ENCODE measurements at regions not wholly inside any gene's neighbourhood (a gene's known extent, or its start where the extent isn't known, plus 50 kb on each side); places are given as distances from the start of the nearest gene placed in this dataset.

DNA sequence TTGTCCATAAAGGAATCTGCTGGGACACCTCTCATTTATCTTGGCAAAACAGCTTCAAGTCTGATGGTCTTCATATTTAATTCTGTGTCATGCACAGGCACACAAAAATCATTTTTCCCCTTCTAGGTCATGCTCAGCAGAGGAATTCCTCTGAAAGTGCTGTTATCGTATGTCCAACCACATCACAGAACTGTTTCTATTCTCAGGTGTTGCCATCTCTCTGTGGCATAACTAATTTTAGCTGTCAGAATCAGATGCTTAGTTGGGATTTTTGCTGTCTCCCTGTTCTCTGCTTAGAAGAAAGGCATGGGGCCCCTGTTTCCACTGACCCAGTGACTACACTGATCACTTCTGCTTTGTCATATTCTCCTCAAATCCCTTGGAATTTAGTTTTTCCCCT, 608.0 kb upstream of the EPHA7 start:
- TF ChIP-seq, protein P1, sequence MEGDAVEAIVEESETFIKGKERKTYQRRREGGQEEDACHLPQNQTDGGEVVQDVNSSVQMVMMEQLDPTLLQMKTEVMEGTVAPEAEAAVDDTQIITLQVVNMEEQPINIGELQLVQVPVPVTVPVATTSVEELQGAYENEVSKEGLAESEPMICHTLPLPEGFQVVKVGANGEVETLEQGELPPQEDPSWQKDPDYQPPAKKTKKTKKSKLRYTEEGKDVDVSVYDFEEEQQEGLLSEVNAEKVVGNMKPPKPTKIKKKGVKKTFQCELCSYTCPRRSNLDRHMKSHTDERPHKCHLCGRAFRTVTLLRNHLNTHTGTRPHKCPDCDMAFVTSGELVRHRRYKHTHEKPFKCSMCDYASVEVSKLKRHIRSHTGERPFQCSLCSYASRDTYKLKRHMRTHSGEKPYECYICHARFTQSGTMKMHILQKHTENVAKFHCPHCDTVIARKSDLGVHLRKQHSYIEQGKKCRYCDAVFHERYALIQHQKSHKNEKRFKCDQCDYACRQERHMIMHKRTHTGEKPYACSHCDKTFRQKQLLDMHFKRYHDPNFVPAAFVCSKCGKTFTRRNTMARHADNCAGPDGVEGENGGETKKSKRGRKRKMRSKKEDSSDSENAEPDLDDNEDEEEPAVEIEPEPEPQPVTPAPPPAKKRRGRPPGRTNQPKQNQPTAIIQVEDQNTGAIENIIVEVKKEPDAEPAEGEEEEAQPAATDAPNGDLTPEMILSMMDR (IDR thresholded peaks at IDR 0.05; ENCODE audit: insufficient read depth, low read length) = no peak
- no peak overlapping the region for H3K4me3 ChIP-seq (ENCODE audit: low read depth, low read length)
- DNase-seq (ENCODE audit: low read depth) = no peak

DNA sequence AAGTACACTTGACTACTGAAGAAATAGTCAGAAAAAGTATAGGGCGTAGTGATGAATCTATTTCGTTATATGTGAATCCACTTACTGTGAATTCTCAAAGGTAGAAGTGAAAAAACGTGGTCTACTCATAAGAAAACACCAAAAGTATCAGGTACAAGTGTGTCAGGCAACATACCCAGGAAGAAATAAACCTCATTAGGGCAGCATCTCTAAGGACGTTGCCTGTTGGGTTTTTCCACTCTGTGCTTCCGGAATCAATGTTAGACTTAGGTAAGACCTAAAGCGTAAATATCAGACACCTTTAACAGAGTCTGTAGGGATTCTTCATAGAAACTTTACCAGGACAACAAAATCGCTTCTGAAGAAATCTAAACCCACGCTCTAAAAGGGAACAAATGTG, 607.2 kb upstream of the EPHA7 start:
- TF ChIP-seq, protein P1 (IDR thresholded peaks at IDR 0.05; ENCODE audit: insufficient read depth, low read length) = no peak
- no peak overlapping the region for H3K4me3 ChIP-seq (ENCODE audit: low read depth, low read length)
- DNase-seq (ENCODE audit: low read depth) = no peak

DNA sequence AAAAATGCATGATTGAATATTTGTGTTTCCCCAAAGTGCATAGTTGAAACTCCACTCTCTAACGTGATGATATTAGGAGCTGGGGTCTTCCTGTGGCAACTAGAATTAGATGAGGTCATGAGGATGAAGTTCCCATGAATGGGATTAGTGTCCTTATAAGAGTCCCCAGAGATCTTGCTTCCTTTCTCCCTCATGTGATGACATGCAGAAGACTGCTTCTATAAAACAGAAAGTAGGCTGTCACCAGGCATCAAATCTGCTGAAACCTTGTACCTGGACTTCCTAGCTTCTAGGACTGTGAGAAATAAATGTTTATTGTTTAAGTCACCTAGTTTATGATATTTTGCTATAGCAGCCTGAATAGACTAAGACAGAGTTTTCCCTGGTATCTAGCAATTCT, 586.5 kb upstream of the EPHA7 start:
- TF ChIP-seq, protein P1 (IDR thresholded peaks at IDR 0.05; ENCODE audit: insufficient read depth, low read length) = no peak
- no peak for DNase-seq (ENCODE audit: low read depth)

DNA sequence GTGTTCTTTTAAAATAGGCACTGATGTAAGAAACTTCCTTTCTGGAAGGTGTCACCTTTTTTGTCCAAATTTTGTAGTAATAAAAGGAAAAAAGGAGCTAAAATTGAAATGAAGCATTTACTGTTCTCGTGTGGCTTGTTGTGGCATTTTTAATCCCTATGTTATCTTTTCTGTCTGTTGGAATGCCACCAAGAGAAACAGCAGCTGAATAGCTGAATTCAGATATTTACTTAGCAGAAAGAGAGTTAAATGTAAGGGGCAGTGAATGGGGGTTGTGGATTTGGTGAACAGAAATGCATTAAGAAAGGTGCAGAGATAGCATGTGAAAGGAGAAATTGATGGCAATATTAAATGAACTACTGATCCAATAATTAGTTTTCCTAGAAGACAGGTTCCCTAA, 573.6 kb upstream of the EPHA7 start:
- no peak overlapping the region for H3K4me3 ChIP-seq (ENCODE audit: low read depth, low read length)
- TF ChIP-seq, protein P1 (IDR thresholded peaks at IDR 0.05; ENCODE audit: insufficient read depth, low read length) = no peak
- no peak for DNase-seq (ENCODE audit: low read depth)

More for the DNA sequence above, 586.5 kb upstream of the EPHA7 start:
- H3K4me3 ChIP-seq (ENCODE audit: low read depth, low read length) = no peak overlapping the region

DNA sequence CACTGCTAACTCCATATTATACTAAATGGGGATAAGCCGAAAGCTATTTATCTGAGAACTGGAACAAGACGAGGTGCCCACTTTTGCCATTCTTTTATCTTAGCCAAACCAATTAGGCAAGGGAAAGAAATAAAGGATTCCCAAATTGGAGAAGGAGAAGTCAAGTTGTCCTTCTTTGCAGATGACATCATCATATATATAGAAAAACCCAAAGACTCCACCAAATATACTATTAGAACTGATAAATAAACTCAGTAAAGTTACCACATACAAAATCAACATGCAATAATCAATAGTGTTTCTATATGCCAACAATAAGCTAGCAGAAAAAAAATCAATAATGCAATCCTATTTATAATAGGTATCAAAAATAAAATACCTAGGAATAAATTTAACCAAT, 570.3 kb upstream of the EPHA7 start:
- TF ChIP-seq, protein P1 (IDR thresholded peaks at IDR 0.05; ENCODE audit: insufficient read depth, low read length) = no peak
- DNase-seq (ENCODE audit: low read depth) = no peak
- no peak overlapping the region for H3K4me3 ChIP-seq (ENCODE audit: low read depth, low read length)

DNA sequence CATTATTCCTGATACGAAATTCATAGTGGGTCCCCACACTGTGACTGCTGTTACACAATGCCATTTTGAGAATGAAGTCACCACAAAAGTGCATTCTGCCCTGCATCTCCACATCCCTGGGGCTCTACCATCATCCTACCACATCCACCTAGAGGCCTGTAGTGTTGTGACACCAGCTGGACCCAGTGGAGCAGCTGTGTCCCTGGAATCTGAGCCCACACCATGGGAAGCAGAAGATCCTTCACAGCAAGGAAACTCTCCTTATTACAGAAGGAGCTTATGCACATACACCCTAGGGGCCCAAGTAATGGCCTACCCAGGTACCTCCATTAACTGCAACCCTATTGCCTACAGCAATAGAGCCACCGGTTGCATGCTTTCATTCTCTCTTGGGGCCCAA, 566.6 kb upstream of the EPHA7 start:
- no peak overlapping the region for H3K4me3 ChIP-seq (ENCODE audit: low read depth, low read length)
- no peak for DNase-seq (ENCODE audit: low read depth)
- TF ChIP-seq, protein P1 (IDR thresholded peaks at IDR 0.05; ENCODE audit: insufficient read depth, low read length) = no peak

DNA sequence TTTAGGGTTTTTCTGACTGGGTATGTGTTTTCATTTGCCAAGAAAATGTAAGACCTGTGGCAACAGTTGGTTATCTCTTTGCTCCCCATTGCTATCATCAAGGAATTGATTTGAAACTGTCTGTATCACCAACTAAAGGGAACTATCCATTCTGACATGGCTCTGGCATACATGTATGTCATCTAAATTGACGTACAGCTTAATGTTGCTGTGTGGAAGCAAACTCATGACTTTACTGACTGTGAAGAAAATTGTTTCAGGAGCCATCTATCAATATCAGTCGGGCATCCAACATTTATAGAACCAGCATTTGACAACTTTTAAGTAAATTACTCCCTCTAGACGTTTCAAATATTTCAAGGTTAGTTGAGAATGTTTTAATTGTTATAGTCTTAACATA, 555.8 kb upstream of the EPHA7 start:
- TF ChIP-seq, protein P1 (IDR thresholded peaks at IDR 0.05; ENCODE audit: insufficient read depth, low read length) = no peak
- H3K4me3 ChIP-seq (ENCODE audit: low read depth, low read length) = no peak overlapping the region
- no peak for DNase-seq (ENCODE audit: low read depth)

All from fibroblast of the aortic adventitia (primary cell).